GM18868 (cell line): ENCODE measurements at regions not wholly inside any gene's neighbourhood (a gene's known extent, or its start where the extent isn't known, plus 50 kb on each side); places are given as distances from the start of the nearest gene placed in this dataset.
"Not testable (repeated sequence)": the region's sequence is repeated elsewhere in the genome, so short reads cannot be mapped to it uniquely, and the experiment has no call there.

Experiments
- ATAC-seq: cut with Tn5 transposase; IDR thresholded peaks from one replicate; pipeline ENCODE4 v1.9.1; 2021; ENCODE audit warnings: mild to moderate bottlenecking, moderate library complexity; ENCODE audit not compliant: unreplicated experiment

DNA sequence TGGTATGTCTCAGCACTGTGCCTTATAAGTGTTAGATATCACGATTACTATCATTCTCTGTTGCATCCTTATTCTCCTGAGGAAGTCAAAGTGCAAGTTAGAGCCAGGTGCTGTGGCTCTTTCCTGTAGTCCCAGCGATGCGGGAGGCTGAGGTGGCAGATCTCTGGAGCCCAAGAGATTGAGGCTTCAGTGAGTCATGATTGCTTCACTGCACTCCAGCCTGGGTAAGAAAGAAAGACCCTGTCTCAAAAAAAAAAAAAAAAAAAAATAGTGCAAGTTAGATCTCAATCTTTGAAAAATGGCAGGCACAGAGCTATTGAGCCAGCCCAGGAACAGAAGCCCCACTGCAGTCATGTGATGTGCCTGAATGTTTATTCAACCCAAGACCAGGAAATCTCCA lies 147.8 kb upstream of the POGK start:
- ATAC-seq: no peak

DNA sequence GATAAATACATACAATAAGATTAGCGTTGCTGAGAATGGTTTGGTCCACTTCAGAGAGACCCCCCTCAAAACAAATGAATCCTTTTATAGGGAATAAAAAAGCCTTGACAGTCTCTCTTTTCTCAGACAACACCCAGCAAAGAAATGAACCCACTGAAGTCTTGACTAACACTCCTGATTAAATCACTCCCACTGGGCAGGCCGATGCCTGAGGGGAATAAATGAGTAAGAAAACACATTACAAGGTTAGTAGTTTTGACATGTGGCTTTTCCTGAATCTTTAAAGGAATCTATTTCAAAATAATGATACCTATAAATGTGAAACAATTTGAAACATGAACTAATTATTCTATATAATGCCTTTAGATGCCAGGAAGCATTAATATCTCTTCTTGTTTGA lies 146.9 kb upstream of the POGK start:
- no peak for ATAC-seq

DNA sequence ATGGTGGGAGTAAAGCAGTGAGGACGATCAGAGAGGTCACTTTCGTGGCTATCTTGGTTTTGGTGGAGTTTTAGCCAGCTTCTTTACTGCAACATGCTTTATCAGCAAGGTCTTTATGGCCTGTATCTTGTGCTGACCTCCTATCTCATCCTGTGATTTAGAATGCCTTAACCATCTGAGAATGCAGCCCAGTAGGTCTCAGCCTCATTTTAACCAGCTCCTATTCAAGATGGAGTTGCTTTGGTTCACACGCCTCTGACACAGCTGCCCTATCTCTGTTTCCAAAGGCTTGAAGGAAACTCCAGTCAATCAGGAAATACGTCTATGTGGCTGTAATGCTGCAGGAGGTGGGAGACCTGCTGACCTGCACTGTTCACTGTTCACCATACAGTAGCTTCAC lies 146.1 kb upstream of the POGK start:
- ATAC-seq: no peak

DNA sequence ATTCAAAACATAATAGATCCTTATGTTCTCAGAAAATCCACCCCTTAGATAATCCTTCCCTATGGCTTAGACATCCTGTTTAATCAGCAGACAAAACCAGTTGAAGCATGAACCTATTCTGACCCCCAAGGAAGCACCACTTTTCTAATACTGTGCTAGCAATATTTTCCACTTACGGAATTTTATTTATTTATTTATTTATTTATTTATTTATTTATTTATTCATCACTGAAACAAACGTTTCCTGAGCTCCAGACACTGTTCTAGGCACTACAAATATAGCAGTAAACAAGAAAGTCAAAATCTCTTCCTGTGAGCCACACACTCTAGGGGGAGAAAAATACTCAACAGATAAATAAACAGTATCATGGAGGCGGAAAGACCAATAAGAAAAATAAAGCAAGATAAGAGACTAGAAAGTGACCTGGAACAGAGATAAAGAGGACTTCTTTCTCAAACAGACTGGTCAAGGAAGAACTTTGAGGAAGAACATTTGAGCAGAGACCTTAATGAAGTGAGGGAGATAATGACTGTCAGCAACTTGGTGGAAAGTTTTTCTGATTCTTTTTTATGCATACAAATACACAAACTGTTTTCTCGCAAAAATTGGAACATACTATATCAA lies 145.5 kb upstream of the POGK start:
- ATAC-seq: no peak

DNA sequence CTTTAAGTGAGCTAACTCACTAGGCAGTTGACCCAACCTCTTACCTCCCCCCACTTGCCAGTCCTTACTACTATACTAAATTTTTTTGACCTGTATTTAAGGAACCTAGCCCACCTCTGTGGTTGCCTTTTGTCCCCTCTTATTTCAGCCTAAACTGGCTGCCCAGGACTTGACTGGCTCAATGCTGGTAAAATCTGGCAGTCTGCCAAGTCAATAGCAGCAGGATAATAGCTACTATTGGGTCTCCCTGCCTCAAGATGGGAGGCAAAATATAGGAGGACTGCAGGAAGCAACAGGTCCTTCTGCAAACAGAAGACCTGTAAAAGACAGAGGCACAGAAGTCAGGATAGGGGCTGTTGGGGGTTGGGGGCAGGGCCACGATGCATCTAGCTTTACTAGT lies 144.2 kb upstream of the POGK start:
- ATAC-seq: no peak

DNA sequence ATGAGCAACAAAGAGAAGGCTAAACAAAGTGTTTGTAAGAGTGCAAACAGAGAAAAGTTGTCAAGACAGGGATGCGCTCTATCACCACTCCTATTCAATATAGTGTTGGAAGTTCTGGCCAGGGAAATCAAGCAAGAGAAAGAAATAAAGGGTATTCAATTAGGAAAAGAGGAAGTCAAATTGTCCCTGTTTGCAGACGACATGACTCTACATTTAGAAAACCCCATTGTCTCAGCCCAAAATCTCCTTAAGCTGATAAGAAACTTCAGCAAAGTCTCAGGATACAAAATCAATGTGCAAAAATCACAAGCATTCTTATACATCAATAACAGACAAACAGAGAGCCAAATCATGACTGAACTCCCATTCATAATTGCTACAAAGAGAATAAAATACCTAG lies 143.4 kb upstream of the POGK start:
- ATAC-seq: not testable (repeated sequence)

DNA sequence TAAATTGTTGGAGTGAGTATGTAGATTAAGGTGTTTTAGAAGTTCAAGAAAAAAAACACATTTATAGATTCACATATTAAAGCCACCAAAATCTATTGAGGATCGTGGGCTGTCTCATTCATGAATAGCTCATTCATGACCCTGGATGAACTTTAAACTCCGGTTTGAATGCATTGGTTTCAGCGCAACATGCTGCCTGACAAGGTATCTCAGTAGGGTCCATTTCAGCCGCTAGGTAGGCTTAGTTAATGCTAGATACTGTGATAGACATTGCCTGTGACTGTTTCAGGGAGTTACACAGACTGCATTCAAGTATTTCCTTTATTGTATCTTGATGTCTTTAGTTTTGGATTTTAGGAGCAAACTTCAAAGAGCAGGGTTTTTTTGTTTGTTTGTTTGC lies 140.5 kb upstream of the POGK start:
- no peak for ATAC-seq

DNA sequence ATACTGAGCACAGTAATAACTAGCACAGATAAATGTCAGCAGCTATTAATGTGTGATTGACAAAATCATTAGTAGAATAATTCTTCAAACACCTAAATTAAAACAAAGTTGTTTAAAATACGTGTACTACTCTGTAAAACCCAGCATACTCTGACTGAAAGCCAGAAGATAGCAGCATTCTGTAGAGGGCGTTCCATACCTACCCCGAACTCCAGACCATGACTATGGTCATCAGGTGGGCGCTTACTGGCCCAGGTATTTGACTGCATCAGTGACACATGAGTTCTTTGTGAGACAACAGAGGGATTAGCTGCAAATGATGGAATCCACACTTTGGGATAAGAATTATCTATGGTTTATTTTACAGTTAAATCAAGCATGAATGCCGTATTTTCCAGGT lies 139.7 kb upstream of the POGK start:
- no peak for ATAC-seq

DNA sequence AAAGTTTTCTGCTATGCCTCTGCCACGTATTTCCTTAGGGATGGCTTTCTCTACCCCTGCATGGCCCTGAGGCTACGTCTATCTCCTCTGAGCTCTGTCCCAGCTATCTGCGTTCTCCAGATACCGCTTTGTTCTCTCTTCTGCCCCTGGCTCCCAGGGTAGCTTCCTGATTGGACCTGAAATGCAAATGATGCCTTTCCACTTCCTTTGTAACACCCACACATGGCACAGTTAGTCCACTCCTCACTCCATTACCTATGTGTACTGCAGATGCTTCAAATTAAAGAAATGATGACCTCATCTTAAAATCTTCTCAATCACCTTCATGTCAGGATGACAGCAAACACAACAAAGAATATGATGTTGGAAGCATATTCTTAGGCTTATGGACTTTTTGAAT lies 138.6 kb upstream of the POGK start:
- ATAC-seq: no peak

DNA sequence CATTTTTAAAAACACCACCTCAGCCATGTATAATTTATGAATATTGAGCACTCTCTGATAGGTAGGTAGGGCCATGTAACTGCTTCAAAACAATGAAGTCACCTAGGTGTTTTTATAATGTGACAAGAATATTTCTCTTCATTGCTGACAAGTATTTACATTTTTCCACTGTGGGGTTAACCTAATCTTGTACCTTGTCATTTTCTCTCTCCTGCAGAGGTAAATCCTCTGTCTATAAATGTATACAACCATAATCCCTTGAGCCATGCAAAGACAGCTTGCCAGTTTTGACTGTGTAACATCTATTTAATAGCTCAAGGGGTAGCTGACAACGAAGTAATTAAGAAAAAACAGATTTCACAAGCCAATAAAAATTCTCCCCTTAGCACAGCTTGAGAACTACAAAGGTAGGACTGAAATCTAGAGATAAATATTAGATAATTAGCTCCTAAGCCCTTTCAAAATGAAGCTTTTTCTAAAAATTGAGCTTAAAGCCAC lies 137.6 kb upstream of the POGK start:
- ATAC-seq: no peak

DNA sequence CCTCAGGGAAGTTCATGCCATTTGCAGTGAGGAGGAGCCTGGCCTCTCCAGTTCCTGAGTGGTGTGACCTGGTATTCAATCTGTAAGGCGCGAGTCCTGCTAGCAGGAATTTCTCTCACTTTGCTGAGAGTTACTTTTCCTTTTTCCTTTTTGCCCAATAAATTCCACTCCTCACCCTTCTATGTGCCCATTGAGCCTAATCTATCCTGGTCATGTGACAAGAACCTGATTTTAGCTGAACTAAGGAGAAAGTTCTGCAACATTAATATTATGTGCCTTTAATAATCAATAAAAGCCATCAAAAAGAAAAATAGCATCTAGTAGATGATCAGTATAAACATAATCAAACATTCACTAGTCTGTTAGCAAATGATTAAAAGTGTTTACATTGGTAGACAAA lies 136.1 kb upstream of the POGK start:
- no peak for ATAC-seq

DNA sequence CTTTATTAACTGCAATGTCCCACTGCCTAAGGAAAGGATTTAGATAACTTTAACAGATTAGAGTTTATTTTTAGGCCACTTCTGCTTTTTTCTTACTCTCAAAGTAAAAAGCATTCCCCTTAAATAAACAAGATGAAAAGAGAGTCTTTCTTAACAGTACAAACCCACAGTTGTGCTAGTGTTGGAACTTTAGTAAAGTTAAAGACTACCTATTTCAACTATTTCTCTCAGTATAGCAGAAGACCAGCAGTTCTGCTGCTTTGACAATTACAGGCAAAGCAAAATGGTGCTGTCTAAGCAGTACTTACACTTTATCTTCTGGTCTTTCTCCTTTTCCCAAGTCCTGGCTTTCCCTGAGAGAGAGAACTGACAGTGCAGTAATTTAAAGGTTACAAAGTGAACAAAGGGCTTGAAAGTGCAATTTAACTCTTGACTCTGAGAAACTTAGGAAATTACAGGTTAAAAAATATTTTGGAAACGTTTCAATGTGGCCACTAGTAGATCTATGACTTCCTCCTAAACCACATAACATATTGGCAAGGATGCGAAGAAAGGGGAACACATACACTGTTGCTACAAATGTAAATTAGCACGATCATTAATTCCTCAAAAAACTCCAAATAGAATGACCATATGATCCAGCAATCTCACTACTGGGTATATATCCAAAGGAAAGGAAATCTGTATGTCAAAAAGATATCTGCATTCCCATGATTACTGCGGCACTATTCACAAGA lies 135.4 kb upstream of the POGK start:
- ATAC-seq: no peak

DNA sequence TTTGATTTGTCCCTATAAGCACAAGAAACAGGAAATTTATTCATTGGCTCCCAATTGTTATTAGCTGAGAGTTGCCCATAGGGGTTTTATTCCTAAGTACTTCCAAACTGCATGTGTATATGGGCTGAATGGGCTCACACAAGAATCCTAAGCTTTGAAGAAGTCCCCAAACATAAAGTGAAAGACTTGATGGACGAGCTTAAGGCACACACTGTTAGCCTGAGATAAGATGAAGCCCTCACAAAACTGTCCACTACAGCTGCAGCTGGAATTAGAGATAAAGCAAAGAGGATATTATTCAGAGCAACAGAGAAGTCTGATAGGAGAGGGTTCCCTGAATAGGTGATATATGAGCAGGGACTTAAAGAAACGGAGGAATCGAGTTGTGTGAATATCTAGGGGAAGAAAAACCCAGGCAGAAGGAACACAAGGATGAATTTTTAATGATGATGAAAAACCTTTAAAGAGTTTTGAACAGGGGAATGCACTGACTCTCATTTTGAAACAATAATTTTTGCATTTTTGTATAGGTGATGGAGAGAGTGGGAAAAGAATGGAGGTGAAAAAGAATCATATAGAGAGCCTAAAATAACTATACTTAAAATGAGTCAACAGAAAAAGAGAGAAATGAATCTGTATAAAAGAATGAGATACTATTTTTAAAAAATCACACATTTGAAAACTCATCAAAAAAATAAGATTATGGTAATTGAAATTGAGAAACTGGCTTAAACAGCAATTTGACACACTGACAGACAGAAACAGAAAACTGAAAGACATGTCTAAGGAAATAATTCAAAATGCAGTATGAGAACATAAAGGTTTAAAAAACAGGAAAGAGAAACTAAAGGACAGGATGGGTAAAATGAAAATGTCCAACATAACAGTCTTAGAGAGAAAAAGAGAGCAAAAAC lies 133.6 kb upstream of the POGK start:
- no peak for ATAC-seq

DNA sequence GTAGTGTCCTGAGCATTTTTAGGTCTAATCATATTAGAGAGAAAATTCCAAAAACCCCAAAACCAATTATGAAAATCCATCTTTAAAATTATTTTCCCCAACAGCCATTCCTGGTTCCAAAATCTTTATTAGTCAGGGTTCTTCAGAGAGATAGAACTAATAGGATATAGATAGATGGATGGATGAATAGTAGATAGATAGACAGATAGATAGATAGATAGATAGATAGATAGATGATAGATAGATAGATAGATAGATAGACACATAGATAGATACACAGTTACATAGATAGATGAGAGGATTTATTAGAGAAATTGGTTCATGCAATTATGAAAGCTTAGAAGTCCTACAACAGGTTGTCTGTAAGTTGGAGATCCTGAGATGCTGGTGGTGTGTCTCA lies 122.7 kb upstream of the POGK start:
- ATAC-seq: no peak

DNA sequence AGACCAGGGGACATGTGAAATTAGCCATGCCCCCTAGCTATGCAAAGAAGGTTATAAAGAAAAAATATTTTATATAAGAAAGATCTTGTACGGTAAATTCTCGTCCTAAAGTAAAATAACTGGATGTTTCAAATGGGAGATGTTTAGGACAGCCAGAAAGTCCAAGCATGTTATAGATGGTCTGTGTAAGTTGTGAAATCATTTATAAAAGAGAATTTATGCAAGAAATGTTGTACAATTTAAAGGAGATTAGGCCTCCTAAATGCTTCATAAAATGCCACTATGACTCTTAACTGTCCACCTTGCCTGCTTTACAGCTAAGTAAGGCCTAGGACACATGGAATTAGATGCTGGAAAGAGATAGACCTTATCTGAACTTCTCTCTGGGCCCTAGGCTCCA lies 118.1 kb upstream of the POGK start:
- no peak for ATAC-seq

DNA sequence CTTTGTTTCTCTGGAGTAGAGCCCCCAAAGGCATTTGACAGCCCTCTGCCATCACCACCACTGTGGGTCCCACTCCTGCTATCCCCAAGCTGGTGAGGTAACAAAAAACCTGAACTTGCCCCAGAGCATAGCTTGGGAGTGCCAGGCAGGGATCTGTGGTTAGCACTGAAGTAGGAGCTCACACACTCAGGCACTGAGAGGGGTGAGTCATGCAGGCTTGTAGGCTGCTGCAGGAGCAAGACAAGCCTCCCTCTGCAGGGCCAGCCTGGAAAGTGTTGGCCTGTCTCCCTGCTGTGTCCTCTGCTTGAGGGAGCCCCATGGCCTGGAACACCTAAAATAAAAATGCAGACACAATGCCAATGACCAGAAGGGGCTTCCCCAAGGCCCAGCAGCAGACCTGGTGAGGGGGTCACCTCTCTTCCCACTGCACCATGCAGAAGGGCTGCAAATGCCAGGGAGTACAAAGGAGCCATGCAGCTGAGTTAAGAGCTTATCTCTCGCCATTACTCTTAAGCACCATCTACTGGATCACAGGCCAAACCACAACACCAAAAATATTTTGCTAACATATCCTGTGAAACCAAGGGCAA lies 108.9 kb upstream of the POGK start:
- ATAC-seq: no peak

DNA sequence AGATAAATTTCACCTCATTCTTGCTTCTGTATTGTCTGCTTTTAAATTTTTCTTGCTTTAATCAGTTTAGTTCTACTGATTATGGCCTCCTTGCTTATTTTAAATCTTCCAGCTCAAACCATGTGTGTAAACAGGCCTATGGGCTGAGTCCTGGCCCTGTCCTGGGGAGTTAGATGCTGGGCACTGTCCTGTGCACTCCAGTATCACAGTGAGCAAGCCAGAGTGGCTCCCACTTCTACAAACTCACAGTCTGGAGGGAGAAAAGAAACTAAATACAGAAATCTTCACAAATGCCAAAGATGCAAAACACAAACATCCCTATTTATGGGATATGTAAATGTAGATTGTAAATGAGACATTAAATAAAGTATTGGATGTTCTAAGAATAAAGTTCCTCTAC lies 101.1 kb upstream of the POGK start:
- no peak for ATAC-seq

DNA sequence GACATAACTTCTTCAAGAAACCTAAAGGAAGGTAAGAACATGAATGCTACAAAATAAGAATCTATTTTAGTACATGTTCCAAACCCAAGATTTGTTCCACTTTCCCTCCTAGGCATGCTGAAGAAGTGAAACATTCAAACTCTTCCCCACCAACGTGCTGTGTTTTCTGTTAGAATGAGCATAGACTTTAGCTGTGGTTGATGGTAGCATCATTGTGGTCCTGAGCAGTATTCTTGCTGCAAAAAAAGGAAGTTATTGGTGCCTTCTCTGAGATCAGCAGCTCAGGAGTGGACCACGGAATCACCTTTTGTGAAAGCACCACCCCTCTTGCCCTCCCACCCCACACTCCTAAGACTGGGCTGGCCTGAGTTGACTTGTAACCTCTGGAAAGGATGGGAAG lies 100.4 kb upstream of the POGK start:
- no peak for ATAC-seq

DNA sequence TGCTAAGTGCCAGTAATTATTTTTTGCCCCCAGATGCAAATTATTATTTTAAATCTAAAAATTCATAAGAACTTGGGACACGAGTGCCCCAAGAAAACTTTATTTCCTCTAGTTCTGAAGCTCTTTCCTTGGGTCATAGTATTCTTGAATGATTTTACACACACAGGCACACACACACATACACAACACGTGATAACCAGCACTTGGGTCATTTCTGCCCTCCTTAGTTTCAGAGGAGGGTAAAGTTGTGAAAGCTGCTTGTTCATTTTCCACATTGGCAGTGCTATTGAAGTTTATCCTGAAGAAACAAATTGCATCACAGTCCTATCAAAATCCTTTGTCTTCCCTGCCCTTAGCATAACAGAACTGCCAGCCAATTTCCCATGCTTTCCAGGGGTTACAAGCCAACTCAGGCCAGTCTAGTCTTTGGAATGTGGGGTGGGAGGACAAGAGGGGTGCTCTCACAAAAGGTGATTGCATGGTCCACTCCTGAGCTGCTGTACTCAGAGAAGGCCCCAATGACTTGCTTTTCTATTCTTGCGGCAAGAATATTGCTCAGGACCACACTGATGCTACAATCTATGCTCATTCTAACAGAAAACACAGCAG lies 98.5 kb upstream of the POGK start:
- ATAC-seq: no peak

DNA sequence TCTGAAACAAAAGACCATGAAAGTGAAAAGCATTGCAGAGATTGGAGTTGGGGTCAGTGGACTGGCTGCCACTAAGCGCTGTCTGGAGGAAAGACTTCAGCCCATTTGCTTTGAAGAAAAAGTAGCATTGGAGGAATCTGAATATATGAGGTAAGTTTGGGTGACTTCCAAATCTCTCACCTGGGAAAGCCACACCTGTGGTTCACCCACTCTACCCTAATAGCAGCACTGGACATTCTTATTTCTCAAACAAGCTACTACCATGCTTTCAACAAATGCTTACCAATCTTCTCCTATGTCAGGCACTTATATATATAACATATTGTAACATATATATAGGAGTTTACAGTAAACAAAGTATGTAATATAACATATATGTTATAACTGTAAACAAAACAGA lies 76.0 kb upstream of the POGK start:
- no peak for ATAC-seq

DNA sequence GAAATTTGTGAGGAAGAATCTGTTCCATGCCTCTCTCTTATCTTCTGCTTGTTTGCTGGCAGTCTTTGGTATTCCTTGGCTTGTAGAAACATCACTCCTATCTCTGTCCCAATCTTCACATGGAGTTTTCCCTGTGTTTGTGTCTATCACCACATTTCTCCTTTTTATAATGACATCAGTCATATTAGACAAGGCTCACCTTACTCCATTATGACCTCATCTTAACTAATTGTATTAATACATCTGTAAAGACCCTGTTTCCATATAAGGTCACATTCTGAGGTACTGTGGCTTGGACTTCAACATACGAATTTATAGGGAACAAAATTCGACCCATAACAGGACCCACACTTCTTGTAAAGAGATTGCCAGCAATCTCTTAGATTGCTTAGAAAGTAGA lies 72.3 kb upstream of the POGK start:
- ATAC-seq: no peak
